SK-N-SH treated with all-trans-retinoic acid at 6 μM for 48 hours (cell line): ENCODE measurements at regions not wholly inside any gene's neighbourhood (a gene's known extent, or its start where the extent isn't known, plus 50 kb on each side); places are given as distances from the start of the nearest gene placed in this dataset.

Source experiments
- ATAC-seq: fragments of 200-7000 bp; cut with Tn5 transposase; 3 replicates; pipeline ENCODE4 v1.9.1; 2020; ENCODE audit warnings: mild to moderate bottlenecking, moderate library complexity
- ARNTL ChIP-seq: fragments of 450-650 bp; formaldehyde crosslinking; IDR thresholded peaks from 2 replicates; pipeline ENCODE4 v1.5.0; 2020; ENCODE audit warnings: low read depth, mild to moderate bottlenecking, moderate library complexity, borderline replicate concordance
- BACH2 ChIP-seq: fragments of 250-450 bp; sonication (Bioruptor Pico); IDR thresholded peaks from 2 replicates; pipeline ENCODE4 v1.9.0; 2021; ENCODE audit warnings: mild to moderate bottlenecking, borderline replicate concordance
- CSRNP3 ChIP-seq: fragments of 250-450 bp; sonication (Bioruptor Pico); IDR thresholded peaks from 2 replicates; pipeline ENCODE4 v1.5.1; 2021; ENCODE audit warnings: mild to moderate bottlenecking, moderate library complexity
- ESRRG ChIP-seq: fragments of 250-450 bp; sonication (Bioruptor Pico); IDR thresholded peaks from 2 replicates; pipeline ENCODE4 v1.6.1; 2021; ENCODE audit warnings: mild to moderate bottlenecking
- GLIS3 ChIP-seq: fragments of 250-450 bp; sonication (Bioruptor Pico); IDR thresholded peaks from 2 replicates; pipeline ENCODE4 v1.5.0; 2020; ENCODE audit warnings: mild to moderate bottlenecking, moderate library complexity
- OSR1 ChIP-seq: fragments of 250-450 bp; sonication (Bioruptor Pico); IDR thresholded peaks from 2 replicates; pipeline ENCODE4 v1.8.0; 2022; ENCODE audit warnings: moderate library complexity, mild to moderate bottlenecking, inconsistent platforms
- PATZ1 ChIP-seq: fragments of 250-450 bp; sonication (Bioruptor Pico); IDR thresholded peaks from 2 replicates; pipeline ENCODE4 v1.8.0; 2020; ENCODE audit warnings: mild to moderate bottlenecking, moderate library complexity, borderline replicate concordance
- POU6F1 ChIP-seq: fragments of 250-450 bp; sonication (Bioruptor Pico); IDR thresholded peaks from 2 replicates; pipeline ENCODE4 v1.8.0; 2021; ENCODE audit warnings: low read depth, mild to moderate bottlenecking, moderate library complexity, borderline replicate concordance
- PPARA ChIP-seq: fragments of 250-450 bp; sonication (Bioruptor Pico); IDR thresholded peaks from 2 replicates; pipeline ENCODE4 v1.5.0; 2020; ENCODE audit warnings: mild to moderate bottlenecking, borderline replicate concordance
- RARB ChIP-seq: fragments of 250-450 bp; sonication (Bioruptor Pico); IDR thresholded peaks from 2 replicates; pipeline ENCODE4 v1.8.0; 2021; ENCODE audit warnings: mild to moderate bottlenecking, moderate library complexity
- SNAI2 ChIP-seq: fragments of 250-450 bp; sonication (Bioruptor Pico); IDR thresholded peaks from 2 replicates; pipeline ENCODE4 v1.5.0; 2020; ENCODE audit warnings: mild to moderate bottlenecking, moderate library complexity
- TCF4 ChIP-seq: fragments of 250-450 bp; sonication (Bioruptor Pico); IDR thresholded peaks from 2 replicates; pipeline ENCODE4 v1.8.0; 2021; ENCODE audit warnings: mild to moderate bottlenecking, moderate library complexity, borderline replicate concordance
- TOX ChIP-seq: fragments of 250-450 bp; sonication (Bioruptor Pico); IDR thresholded peaks from 2 replicates; pipeline ENCODE4 v1.8.0; 2021; ENCODE audit warnings: mild to moderate bottlenecking, moderate library complexity, borderline replicate concordance
- ZFP3 ChIP-seq: fragments of 250-450 bp; sonication (Bioruptor Pico); IDR thresholded peaks from 2 replicates; pipeline ENCODE4 v1.5.0; 2020; ENCODE audit warnings: mild to moderate bottlenecking, moderate library complexity
- ZFP30 ChIP-seq: fragments of 450-650 bp; formaldehyde crosslinking; IDR thresholded peaks from 2 replicates; pipeline ENCODE4 v1.5.0; 2022; ENCODE audit warnings: mild to moderate bottlenecking, moderate library complexity
- ZNF565 ChIP-seq: fragments of 450-650 bp; formaldehyde crosslinking; conservative IDR thresholded peaks from 2 replicates; pipeline ENCODE4 v1.5.0; 2020; ENCODE audit warnings: low read depth, mild to moderate bottlenecking, moderate library complexity
- ZNF70 ChIP-seq: fragments of 450-650 bp; formaldehyde crosslinking; IDR thresholded peaks from 2 replicates; pipeline ENCODE4 v1.5.0; 2020; ENCODE audit warnings: mild to moderate bottlenecking, moderate library complexity
- ZNF8 ChIP-seq: fragments of 450-650 bp; formaldehyde crosslinking; IDR thresholded peaks from 2 replicates; pipeline ENCODE4 v1.5.0; 2020; ENCODE audit warnings: mild to moderate bottlenecking, moderate library complexity
- TF ChIP-seq, protein P1 (sequence below): fragments of 250-450 bp; sonication (Bioruptor Pico); IDR thresholded peaks from 2 replicates; pipeline ENCODE4 v1.5.0; 2020; ENCODE audit warnings: mild to moderate bottlenecking, moderate library complexity

- ATAC-seq = peak; percentile 89
- TF ChIP-seq ZNF8 (CRISPR knock-in tag) (no peak), ESRRG (CRISPR knock-in tag) (no peak), PPARA (CRISPR knock-in tag) (no peak), OSR1 (no peak), ZFP30 (CRISPR knock-in tag) (no peak), PATZ1 (CRISPR knock-in tag) (no peak), TCF4 (CRISPR knock-in tag) (no peak), CSRNP3 (CRISPR knock-in tag) (no peak), GLIS3 (no peak), RARB (CRISPR knock-in tag) (no peak)
- TF ChIP-seq, protein P1, sequence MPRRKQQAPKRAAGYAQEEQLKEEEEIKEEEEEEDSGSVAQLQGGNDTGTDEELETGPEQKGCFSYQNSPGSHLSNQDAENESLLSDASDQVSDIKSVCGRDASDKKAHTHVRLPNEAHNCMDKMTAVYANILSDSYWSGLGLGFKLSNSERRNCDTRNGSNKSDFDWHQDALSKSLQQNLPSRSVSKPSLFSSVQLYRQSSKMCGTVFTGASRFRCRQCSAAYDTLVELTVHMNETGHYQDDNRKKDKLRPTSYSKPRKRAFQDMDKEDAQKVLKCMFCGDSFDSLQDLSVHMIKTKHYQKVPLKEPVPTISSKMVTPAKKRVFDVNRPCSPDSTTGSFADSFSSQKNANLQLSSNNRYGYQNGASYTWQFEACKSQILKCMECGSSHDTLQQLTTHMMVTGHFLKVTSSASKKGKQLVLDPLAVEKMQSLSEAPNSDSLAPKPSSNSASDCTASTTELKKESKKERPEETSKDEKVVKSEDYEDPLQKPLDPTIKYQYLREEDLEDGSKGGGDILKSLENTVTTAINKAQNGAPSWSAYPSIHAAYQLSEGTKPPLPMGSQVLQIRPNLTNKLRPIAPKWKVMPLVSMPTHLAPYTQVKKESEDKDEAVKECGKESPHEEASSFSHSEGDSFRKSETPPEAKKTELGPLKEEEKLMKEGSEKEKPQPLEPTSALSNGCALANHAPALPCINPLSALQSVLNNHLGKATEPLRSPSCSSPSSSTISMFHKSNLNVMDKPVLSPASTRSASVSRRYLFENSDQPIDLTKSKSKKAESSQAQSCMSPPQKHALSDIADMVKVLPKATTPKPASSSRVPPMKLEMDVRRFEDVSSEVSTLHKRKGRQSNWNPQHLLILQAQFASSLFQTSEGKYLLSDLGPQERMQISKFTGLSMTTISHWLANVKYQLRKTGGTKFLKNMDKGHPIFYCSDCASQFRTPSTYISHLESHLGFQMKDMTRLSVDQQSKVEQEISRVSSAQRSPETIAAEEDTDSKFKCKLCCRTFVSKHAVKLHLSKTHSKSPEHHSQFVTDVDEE (CRISPR knock-in tag) = no peak
Measured at GRCh38 chr16:86751076-86752030, 173.0 kb downstream of the FOXL1 start.

GRCh38 chr16:86752582-86753175 is 174.3 kb downstream of the FOXL1 start:
- ATAC-seq = no peak; the same call in 2 of the 3 replicates
- no peak for TF ChIP-seq TOX
- TF ChIP-seq POU6F1 (CRISPR knock-in tag) = no peak
- TF ChIP-seq, all 23 proteins: peak for 0

DNA sequence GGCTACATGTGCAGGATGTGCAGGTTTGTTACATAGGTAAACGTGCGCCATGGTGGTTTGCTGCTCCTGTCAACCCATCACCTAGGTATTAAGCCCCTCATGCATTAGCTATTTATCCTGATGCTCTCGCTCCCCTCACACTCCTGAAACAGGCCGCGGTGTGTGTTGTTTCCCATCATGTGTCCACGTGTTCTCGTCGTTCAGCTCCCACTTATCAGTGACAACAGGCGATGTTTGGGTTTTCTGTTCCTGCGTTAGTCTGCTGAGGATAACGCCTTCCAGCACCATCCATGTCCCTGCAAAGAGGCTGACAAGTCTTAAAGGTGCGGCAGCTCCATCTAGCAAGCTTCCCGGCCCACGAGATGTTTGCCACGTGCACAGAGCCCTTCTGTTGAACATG is 175.1 kb downstream of the FOXL1 start:
- ATAC-seq = no peak
- TF ChIP-seq OSR1 (no peak), TCF4 (CRISPR knock-in tag) (no peak), GLIS3 (no peak), PPARA (CRISPR knock-in tag) (no peak), TOX (no peak), PATZ1 (CRISPR knock-in tag) (no peak), SNAI2 (no peak), BACH2 (CRISPR knock-in tag) (no peak), ZFP3 (CRISPR knock-in tag) (no peak), ZNF565 (CRISPR knock-in tag) (no peak), POU6F1 (CRISPR knock-in tag) (no peak), ZNF8 (CRISPR knock-in tag) (no peak), ARNTL (CRISPR knock-in tag) (no peak), ZNF70 (CRISPR knock-in tag) (no peak)
- TF ChIP-seq, protein P1 (CRISPR knock-in tag) = no peak
